Fibroblast of mammary gland (primary cell): ENCODE measurements at regions not wholly inside any gene's neighbourhood (a gene's known extent, or its start where the extent isn't known, plus 50 kb on each side); places are given as distances from the start of the nearest gene placed in this dataset.

ENCODE experiments used
- DNase-seq: peaks from one replicate; pipeline ENCODE4 v3.0.0-alpha.2; 2010; ENCODE audit warnings: low read depth
- H3K4me3 ChIP-seq: 2 replicates; pipeline ENCODE4 v1.5.1; 2011; ENCODE audit warnings: low read depth, mild to moderate bottlenecking, low read length, moderate library complexity; ENCODE audit not compliant: control insufficient read depth
- CTCF ChIP-seq: conservative IDR thresholded peaks from 2 replicates; pipeline ENCODE4 v1.5.1; 2011; ENCODE audit warnings: low read depth, low read length, inconsistent platforms; ENCODE audit not compliant: control insufficient read depth, insufficient read depth

- no peak for TF ChIP-seq CTCF
- DNase-seq = no peak
- no peak overlapping the region for H3K4me3 ChIP-seq
These were observed 174.6 kb downstream of the SHOX start for GRCh38 chrX:805103-805670.

GRCh38 chrX:802846-803245 is 172.3 kb downstream of the SHOX start:
- H3K4me3 ChIP-seq = no peak overlapping the region
- DNase-seq = no peak
- TF ChIP-seq CTCF = no peak

GRCh38 chrX:799808-800207 is 169.2 kb downstream of the SHOX start:
- no peak for TF ChIP-seq CTCF
- H3K4me3 ChIP-seq = no peak overlapping the region

GRCh38 chrX:794311-794710 is 163.7 kb downstream of the SHOX start:
- DNase-seq = no peak
- TF ChIP-seq CTCF = no peak
- no peak overlapping the region for H3K4me3 ChIP-seq

More at GRCh38 chrX:799808-800207, 169.2 kb downstream of the SHOX start:
- no peak for DNase-seq

- no peak for TF ChIP-seq CTCF
- DNase-seq = no peak
- H3K4me3 ChIP-seq = no peak overlapping the region
These were observed 162.7 kb downstream of the SHOX start for GRCh38 chrX:793216-793770.

GRCh38 chrX:791479-792034 is 161.0 kb downstream of the SHOX start:
- H3K4me3 ChIP-seq = no peak overlapping the region
- DNase-seq = no peak
- no peak for TF ChIP-seq CTCF
